DOHH2 (cell line): ENCODE measurements at regions not wholly inside any gene's neighbourhood (a gene's known extent, or its start where the extent isn't known, plus 50 kb on each side); places are given as distances from the start of the nearest gene placed in this dataset.

Source experiments
- CTCF ChIP-seq: fragments of 200-600 bp; sonication (generic); IDR thresholded peaks from one replicate; pipeline ENCODE4 v1.5.1; 2014; ENCODE audit warnings: antibody characterized with exemption, mild to moderate bottlenecking, low read depth, low read length; ENCODE audit not compliant: poor library complexity, severe bottlenecking
- EZH2phosphoT487 ChIP-seq: fragments of 200-600 bp; sonication (generic); IDR thresholded peaks from 2 replicates; pipeline ENCODE4 v1.6.1; 2017; ENCODE audit warnings: borderline replicate concordance, mild to moderate bottlenecking, antibody characterized with exemption, low read length, moderate library complexity, mixed read lengths

- no peak for TF ChIP-seq CTCF
- TF ChIP-seq EZH2phosphoT487: no peak
Observed at GRCh38 chr13:36515466-36515865, 83.2 kb downstream of the CCNA1 start.
